ENCODE measurements at regions not wholly inside any gene's neighbourhood (a gene's known extent, or its start where the extent isn't known, plus 50 kb on each side); places are given as distances from the start of the nearest gene placed in this dataset.

- no peak for TF ChIP-seq POLR2AphosphoS5 (IDR thresholded peaks at IDR 0.05; ENCODE audit: low read depth, low read length)
- TF ChIP-seq TAF1 (IDR thresholded peaks at IDR 0.05; ENCODE audit: low read depth, low read length) = no peak
- TF ChIP-seq POLR2A (IDR thresholded peaks at IDR 0.05; ENCODE audit: low read depth, low read length) = no peak
- no peak for TF ChIP-seq SPI1 (IDR thresholded peaks at IDR 0.05; ENCODE audit: low read depth, low read length)
- TF ChIP-seq POU2F2 (IDR thresholded peaks at IDR 0.05; ENCODE audit: low read depth, low read length) = no peak
Measured at GRCh38 chr17:13694934-13695333, 93.2 kb upstream of the HS3ST3A1 start.
